WTC11 (cell line): ENCODE measurements at regions not wholly inside any gene's neighbourhood (a gene's known extent, or its start where the extent isn't known, plus 50 kb on each side); places are given as distances from the start of the nearest gene placed in this dataset.

Experiments used
- ATAC-seq: fragments of 200-7000 bp; cut with Tn5 transposase; 2 replicates; pipeline ENCODE4 v1.10.0; 2021; ENCODE audit warnings: mild to moderate bottlenecking, moderate library complexity
- CTCF ChIA-PET: fragments of 300-600 bp; sonication (Branson Sonifier 250); formaldehyde crosslinking; loops from one replicate; lab custom pipeline; 2021; ENCODE audit warnings: antibody characterized with exemption; lab: Charles Lee
- POLR2A ChIA-PET: fragments of 350-600 bp; sonication (Branson Sonifier 250); formaldehyde crosslinking; loops from one replicate; lab custom pipeline; 2021; ENCODE audit warnings: antibody characterized with exemption; lab: Charles Lee
- DNase-seq: peaks from one replicate; pipeline ENCODE4 v3.0.0; 2021; ENCODE audit warnings: low spot score
- H3K27ac Mint-ChIP-seq: 2 replicates; pipeline ENCODE4 v1.8.0; 2021; ENCODE audit warnings: mixed read lengths
- H3K27me3 Mint-ChIP-seq: 2 replicates; pipeline ENCODE4 v1.8.0; 2021; ENCODE audit warnings: low read depth, mild to moderate bottlenecking, moderate library complexity, mixed read lengths
- H3K36me3 Mint-ChIP-seq: 2 replicates; pipeline ENCODE4 v1.8.0; 2021; ENCODE audit warnings: mixed read lengths
- H3K4me1 Mint-ChIP-seq: 2 replicates; pipeline ENCODE4 v1.8.0; 2022; ENCODE audit warnings: mixed read lengths
- H3K4me3 Mint-ChIP-seq: 2 replicates; pipeline ENCODE4 v1.8.0; 2021; ENCODE audit warnings: mild to moderate bottlenecking, moderate library complexity, mixed read lengths
- H3K9me3 Mint-ChIP-seq: 2 replicates; pipeline ENCODE4 v1.8.0; 2021; ENCODE audit warnings: mixed read lengths
- ATF1 ChIP-seq: sonication (generic); formaldehyde crosslinking; IDR thresholded peaks from 2 replicates; pipeline ENCODE4 v1.8.1; 2023; ENCODE audit warnings: mild to moderate bottlenecking, moderate library complexity, missing genetic modification reagents
- GTF2I ChIP-seq: fragments of 250-450 bp; sonication (Bioruptor Pico); conservative IDR thresholded peaks from 2 replicates; pipeline ENCODE4 v1.4.0; 2021; ENCODE audit warnings: mild to moderate bottlenecking
- MLX ChIP-seq: sonication (generic); formaldehyde crosslinking; IDR thresholded peaks from 2 replicates; pipeline ENCODE4 v1.8.1; 2023; ENCODE audit warnings: mild to moderate bottlenecking, missing genetic modification reagents, moderate library complexity
- NFE2L1 ChIP-seq: sonication (generic); formaldehyde crosslinking; IDR thresholded peaks from 2 replicates; pipeline ENCODE4 v1.8.1; 2023; ENCODE audit warnings: missing genetic modification reagents
- NFYB ChIP-seq: sonication (generic); formaldehyde crosslinking; conservative IDR thresholded peaks from 2 replicates; pipeline ENCODE4 v1.8.0; 2022; ENCODE audit warnings: low read depth, missing genetic modification reagents
- NR2C2 ChIP-seq: sonication (generic); formaldehyde crosslinking; IDR thresholded peaks from 2 replicates; pipeline ENCODE4 v1.8.0; 2022; ENCODE audit warnings: mild to moderate bottlenecking, missing genetic modification reagents
- RORB ChIP-seq: fragments of 250-450 bp; sonication (Bioruptor Pico); IDR thresholded peaks from 2 replicates; pipeline ENCODE4 v1.9.0; 2021; ENCODE audit warnings: mild to moderate bottlenecking
- SMAD3 ChIP-seq: sonication (generic); formaldehyde crosslinking; IDR thresholded peaks from 2 replicates; pipeline ENCODE4 v1.8.0; 2022; ENCODE audit warnings: missing genetic modification reagents, mild to moderate bottlenecking, borderline replicate concordance
- SP1 ChIP-seq: sonication (generic); formaldehyde crosslinking; conservative IDR thresholded peaks from 2 replicates; pipeline ENCODE4 v1.8.1; 2022; ENCODE audit warnings: missing genetic modification reagents
- ZBTB21 ChIP-seq: sonication (generic); formaldehyde crosslinking; IDR thresholded peaks from 2 replicates; pipeline ENCODE4 v1.8.1; 2023; ENCODE audit warnings: mild to moderate bottlenecking, missing genetic modification reagents, borderline replicate concordance
- ZNF121 ChIP-seq: sonication (generic); formaldehyde crosslinking; IDR thresholded peaks from 2 replicates; pipeline ENCODE4 v1.8.0; 2023; ENCODE audit warnings: missing genetic modification reagents
- ZSCAN18 ChIP-seq: fragments of 250-450 bp; sonication (Bioruptor Pico); IDR thresholded peaks from 2 replicates; pipeline ENCODE4 v2.1.2; 2022; ENCODE audit warnings: mild to moderate bottlenecking, moderate library complexity
- TF ChIP-seq, protein P1 (sequence below): sonication (generic); formaldehyde crosslinking; IDR thresholded peaks from 2 replicates; pipeline ENCODE4 v1.8.1; 2023; ENCODE audit warnings: mild to moderate bottlenecking, missing genetic modification reagents
- TF ChIP-seq, protein P2 (sequence below): sonication (generic); formaldehyde crosslinking; conservative IDR thresholded peaks from 2 replicates; pipeline ENCODE4 v1.8.1; 2022; ENCODE audit warnings: mild to moderate bottlenecking, missing genetic modification reagents
- TF ChIP-seq, protein P3 (sequence below): sonication (generic); formaldehyde crosslinking; IDR thresholded peaks from 2 replicates; pipeline ENCODE4 v1.8.0; 2022; ENCODE audit warnings: mild to moderate bottlenecking, missing genetic modification reagents
- TF ChIP-seq, protein P4 (sequence below): fragments of 250-450 bp; sonication (Bioruptor Pico); IDR thresholded peaks from 2 replicates; pipeline ENCODE4 v1.9.0; 2021; ENCODE audit warnings: moderate library complexity, mild to moderate bottlenecking, inconsistent platforms, borderline replicate concordance

- Mint-ChIP-seq H3K9me3 (peaks cover 40% of the 10 kb centered on the region), H3K4me3 (no peak overlapping the region)
- TF ChIP-seq MLX (CRISPR knock-in tag) (no peak), ZSCAN18 (CRISPR knock-in tag) (no peak)
- TF ChIP-seq, all 79 proteins: peak for 0
- H3K36me3 Mint-ChIP-seq, result peaks cover 19% of the 10 kb centered on the region
- ATAC-seq (no peak), DNase-seq (no peak)
- H3K27ac Mint-ChIP-seq, result no peak overlapping the region
- no peaks in the 10 kb centered on the region for H3K4me1 Mint-ChIP-seq
- CTCF ChIA-PET, result no interaction called here
- H3K27me3 Mint-ChIP-seq, result no peaks in the 10 kb centered on the region; the same call in 1 of the 2 replicates
- POLR2A ChIA-PET, result no interaction called here
These were observed 126.9 kb downstream of the IPMK start for GRCh38 chr10:58140691-58141347.

DNA sequence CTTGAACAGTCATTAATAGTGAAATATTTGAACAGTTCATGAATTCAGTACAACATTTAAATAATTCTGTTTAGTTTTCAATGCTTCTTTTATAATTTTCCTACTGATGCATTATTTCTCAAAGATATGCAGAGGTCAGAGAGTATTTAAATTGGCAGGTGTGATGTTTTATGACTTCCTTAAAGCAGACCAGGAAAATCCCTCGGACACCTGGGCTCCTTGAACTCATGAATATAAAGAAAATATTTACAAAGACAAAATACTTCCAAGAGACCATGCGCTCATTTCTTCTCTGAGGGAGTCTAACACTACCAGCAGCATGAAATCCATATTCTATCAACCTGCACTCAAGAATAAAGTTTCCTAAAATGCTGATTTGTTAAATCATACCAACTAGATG is 127.6 kb downstream of the IPMK start:
- H3K36me3 Mint-ChIP-seq, result peaks cover 19% of the 10 kb centered on the region

GRCh38 chr10:58137813-58138212 is 129.9 kb downstream of the IPMK start:
- POLR2A ChIA-PET, result no interaction called here
- no peak overlapping the region for H3K4me3 Mint-ChIP-seq
- H3K27ac Mint-ChIP-seq, result no peak overlapping the region
- H3K36me3 Mint-ChIP-seq, result peaks cover under 1% of the 10 kb centered on the region
- CTCF ChIA-PET, result no interaction called here
- no peak for TF ChIP-seq ZNF121 (CRISPR knock-in tag)
- TF ChIP-seq, protein P1, sequence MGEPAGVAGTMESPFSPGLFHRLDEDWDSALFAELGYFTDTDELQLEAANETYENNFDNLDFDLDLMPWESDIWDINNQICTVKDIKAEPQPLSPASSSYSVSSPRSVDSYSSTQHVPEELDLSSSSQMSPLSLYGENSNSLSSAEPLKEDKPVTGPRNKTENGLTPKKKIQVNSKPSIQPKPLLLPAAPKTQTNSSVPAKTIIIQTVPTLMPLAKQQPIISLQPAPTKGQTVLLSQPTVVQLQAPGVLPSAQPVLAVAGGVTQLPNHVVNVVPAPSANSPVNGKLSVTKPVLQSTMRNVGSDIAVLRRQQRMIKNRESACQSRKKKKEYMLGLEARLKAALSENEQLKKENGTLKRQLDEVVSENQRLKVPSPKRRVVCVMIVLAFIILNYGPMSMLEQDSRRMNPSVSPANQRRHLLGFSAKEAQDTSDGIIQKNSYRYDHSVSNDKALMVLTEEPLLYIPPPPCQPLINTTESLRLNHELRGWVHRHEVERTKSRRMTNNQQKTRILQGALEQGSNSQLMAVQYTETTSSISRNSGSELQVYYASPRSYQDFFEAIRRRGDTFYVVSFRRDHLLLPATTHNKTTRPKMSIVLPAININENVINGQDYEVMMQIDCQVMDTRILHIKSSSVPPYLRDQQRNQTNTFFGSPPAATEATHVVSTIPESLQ (CRISPR knock-in tag), result no peak
- TF ChIP-seq RORB (CRISPR knock-in tag), result no peak
- TF ChIP-seq NFE2L1 (CRISPR knock-in tag), result no peak
- no peaks in the 10 kb centered on the region for H3K4me1 Mint-ChIP-seq
- peaks cover 12% of the 10 kb centered on the region for H3K9me3 Mint-ChIP-seq
- no peaks in the 10 kb centered on the region for H3K27me3 Mint-ChIP-seq
- no peak for ATAC-seq
- DNase-seq, result no peak

More for the DNA sequence above, 127.6 kb downstream of the IPMK start:
- ATAC-seq (no peak), DNase-seq (no peak)
- peaks cover 35% of the 10 kb centered on the region for H3K9me3 Mint-ChIP-seq
- POLR2A ChIA-PET, result no interaction called here
- no peaks in the 10 kb centered on the region for H3K4me1 Mint-ChIP-seq
- CTCF ChIA-PET, result interaction anchor here (0.7 kb wide), 1 partner anchor 281 kb away, joined by 3 read pairs; no protein-coding TSS in a partner anchor
- H3K27me3 Mint-ChIP-seq, result no peaks in the 10 kb centered on the region; the same call in 1 of the 2 replicates
- no peak overlapping the region for H3K27ac Mint-ChIP-seq
- TF ChIP-seq RORB (CRISPR knock-in tag) (no peak), GTF2I (CRISPR knock-in tag) (no peak), ZNF121 (CRISPR knock-in tag) (no peak), ATF1 (no peak), ZBTB21 (no peak), NFYB (CRISPR knock-in tag) (no peak), SP1 (CRISPR knock-in tag) (no peak), SMAD3 (CRISPR knock-in tag) (no peak), NR2C2 (no peak)
- TF ChIP-seq, protein P2, sequence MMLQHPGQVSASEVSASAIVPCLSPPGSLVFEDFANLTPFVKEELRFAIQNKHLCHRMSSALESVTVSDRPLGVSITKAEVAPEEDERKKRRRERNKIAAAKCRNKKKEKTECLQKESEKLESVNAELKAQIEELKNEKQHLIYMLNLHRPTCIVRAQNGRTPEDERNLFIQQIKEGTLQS, result no peak
- TF ChIP-seq, protein P3, sequence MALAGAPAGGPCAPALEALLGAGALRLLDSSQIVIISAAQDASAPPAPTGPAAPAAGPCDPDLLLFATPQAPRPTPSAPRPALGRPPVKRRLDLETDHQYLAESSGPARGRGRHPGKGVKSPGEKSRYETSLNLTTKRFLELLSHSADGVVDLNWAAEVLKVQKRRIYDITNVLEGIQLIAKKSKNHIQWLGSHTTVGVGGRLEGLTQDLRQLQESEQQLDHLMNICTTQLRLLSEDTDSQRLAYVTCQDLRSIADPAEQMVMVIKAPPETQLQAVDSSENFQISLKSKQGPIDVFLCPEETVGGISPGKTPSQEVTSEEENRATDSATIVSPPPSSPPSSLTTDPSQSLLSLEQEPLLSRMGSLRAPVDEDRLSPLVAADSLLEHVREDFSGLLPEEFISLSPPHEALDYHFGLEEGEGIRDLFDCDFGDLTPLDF, result no peak
- TF ChIP-seq, protein P4, sequence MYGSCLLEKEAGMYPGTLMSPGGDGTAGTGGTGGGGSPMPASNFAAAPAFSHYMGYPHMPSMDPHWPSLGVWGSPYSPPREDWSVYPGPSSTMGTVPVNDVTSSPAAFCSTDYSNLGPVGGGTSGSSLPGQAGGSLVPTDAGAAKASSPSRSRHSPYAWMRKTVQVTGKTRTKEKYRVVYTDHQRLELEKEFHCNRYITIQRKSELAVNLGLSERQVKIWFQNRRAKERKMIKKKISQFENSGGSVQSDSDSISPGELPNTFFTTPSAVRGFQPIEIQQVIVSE (CRISPR knock-in tag), result no peak
- H3K4me3 Mint-ChIP-seq, result no peak overlapping the region
